ENCODE measurements at regions not wholly inside any gene's neighbourhood (a gene's known extent, or its start where the extent isn't known, plus 50 kb on each side); places are given as distances from the start of the nearest gene placed in this dataset.
"Not testable (repeated sequence)": the region's sequence is repeated elsewhere in the genome, so short reads cannot be mapped to it uniquely, and the experiment has no call there.

DNA sequence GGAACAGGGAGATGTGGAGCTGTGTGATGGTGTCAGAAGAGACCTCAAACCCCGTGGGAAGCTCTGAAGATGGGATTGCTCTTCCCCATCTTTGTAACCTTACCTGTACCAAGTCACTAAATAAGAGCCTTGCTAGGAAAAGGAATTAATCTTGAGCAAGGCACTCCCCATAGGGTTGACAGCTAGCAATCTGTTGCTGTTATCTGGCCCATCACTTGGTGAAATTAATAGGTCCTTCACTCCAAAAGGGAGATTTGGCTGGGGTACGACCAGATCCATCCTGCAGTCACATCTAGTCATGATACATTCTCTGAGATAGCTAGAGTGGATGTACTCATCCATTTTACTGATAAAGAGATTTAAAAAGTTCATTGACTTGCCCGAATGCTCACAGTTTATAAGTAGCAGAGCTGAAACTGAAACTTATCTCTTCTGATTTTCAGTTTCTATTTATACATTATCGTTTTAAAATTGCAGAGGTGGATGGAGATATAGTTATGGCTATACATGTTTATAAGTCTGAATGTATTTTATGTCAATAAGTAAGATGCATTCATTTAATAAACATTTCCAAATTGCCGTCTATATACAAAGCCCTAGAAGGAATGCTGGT, 299.1 kb upstream of the MCTP2 start:
- DNase-seq: no peak

DNA sequence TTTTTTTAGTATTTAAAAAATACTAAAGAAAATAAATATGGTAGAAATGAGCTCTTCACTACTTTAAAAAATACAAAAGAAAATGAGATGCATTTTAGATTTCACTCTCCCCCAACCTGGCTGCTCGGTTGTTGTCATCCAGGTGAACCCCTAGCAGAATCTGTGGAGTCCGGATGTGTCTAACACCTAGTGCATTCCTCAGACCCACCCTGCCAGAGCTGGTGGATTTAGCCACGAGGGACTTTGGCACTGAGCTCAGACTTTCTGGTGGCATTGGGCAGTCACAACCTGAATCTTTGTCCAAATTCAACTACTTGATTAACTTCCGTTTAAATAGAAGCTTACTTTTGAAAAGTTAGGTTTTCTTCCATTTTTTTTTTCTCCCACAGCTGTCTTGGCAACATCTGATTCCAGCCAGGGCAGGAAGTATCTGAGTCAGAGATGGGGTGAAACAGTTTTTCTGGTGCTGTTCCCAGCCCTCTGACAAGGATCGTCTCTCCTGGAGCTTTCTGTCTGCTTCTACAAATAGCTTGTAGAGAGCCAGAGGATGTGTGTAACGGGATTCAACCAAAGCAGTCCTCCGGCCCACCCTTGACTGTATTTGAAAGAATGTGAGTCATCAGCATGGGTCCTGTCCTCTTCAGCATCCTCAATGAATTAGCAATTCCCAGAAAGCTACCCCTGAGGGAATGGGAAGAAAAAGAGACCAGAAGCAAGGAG, 301.8 kb upstream of the MCTP2 start:
- DNase-seq: no peak

DNA sequence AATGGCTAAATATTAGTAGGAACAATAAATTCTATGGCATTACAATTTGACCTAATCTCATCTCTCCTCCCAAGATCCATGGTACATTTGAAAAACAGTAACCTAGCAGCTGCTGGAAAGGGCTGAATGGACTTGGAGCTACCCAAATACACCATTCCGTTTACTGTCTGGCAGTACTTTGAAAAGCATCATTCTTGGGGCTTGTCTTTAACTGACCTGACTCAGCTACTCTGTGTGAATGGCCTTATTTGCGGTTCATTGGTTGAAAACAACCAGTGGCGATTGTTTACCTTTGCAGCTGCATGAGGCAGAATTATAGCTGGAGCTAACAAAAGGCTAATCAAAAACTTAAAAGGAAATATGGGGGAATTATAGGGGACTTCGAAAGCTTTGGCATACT, 311.2 kb upstream of the MCTP2 start:
- DNase-seq: no peak

DNA sequence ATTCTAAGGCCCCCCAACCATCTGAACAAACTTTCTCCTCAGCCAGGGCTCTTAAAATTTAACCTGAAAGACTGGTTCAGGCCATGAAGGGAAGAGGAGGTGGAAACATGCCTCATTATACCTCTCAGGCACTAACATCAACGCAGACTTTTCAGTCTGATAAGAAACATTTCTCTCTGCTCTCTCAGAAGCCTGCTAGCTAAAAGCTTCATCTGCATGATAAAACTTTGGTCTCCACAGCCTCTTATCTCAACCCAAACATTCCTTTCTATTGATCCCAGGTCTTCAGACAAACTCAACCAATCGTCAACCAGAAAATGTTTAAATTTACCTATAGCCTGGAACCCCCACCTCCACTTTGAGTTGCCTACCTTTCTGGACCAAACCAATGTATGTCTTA, 312.6 kb upstream of the MCTP2 start:
- not testable (repeated sequence) for DNase-seq

DNA sequence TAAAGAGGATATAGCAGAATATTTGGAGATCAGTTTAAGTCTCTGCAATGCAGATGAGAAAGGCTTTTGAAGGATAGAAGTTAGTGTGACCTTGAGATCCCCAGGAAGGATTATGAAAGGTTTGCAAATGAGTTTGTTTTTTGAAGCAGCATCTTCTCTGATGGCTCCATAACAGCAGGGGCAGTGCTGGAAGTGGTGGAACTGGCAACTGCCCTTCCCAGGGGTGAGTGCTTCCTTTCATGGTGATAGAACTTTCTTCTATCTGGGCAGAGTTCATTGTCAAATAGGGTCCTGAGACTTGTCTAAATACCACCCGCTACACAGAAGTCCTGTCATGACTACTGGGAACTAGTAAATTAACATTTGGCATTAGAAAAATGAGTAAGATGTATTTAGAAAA, 314.2 kb upstream of the MCTP2 start:
- no peak for DNase-seq

DNA sequence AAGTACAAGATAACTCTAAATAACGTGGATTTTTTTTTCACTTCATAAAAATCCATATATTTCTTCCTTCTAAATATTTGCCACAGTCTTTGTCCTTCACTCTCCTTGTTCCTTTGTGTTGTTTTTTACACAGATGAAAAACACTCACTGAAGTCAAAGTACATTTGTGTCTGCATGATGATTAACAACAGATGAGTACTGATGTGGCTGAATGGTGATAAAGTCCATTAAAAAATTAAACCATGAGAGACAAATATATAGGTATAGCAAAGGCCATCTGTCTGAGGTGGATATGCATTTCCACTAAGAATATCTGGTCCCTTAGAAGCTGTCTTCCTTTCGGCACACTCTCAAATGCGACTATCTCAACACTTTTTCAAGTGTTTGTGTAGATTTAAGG, 317.5 kb upstream of the MCTP2 start:
- DNase-seq: no peak

DNA sequence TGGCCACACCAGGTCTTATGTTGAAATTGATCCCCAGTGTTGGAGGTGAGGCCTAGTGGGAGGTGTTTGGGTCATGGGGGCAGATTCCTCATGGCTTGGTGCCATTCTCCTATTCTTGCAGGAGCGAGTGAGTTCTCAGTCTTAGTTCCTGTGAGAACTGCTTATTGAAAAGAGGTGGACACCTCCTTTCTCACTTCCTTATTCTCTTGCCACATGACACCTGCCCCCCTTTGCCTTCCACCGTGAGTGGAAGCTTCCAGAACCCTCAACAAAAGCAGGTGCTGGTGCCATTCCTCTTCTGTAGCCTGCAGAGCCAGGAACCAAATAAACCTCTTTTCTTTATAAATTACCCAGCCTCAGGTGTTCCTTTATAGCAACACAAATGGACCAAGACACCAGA, 318.1 kb upstream of the MCTP2 start:
- no peak for DNase-seq

DNA sequence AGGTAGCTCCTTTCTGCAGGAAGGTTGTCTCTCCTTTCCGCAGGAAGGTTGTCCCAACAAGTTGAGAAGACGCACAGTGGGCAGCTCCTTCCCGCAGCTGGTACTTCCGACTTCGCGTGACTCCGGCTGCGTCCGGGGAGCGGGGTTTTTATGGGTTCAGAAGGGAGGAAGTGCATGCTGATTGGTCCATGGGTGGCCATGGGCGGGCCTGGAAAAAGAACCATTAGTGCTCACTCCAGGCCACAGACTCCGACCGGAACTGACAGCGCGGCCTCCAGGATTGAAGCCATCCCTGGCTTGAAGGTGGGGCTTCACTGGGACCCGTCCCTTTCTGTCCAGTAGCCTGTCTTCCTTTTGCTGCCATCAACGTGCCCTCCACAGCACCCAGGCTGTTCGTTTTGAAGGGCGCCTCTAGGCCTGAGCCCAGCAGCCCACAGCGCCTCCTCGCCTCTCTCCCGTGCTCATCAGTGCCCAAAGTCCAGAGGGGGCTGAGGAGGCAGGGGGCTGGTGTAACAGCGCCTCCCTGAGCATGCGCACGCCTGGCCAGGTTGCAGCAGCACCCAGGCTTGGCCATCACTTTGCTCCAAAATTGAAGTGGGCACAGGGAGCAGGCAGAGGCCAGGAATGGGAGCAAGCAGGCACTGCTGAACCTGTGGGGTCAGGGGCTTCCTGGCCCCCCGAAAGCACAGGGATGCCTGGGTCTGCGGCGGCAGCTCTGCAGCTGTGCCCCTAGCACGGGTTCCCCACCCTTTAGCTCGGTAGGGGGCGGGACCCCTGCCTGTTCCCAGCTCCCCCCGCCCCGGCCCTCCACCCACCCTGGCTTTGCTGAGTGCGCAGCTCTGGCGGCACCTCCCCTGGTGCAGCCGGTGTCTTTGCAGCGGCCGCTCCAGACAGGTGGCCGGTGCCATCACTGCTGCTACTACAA, 330.6 kb upstream of the MCTP2 start:
- DNase-seq: no peak

DNA sequence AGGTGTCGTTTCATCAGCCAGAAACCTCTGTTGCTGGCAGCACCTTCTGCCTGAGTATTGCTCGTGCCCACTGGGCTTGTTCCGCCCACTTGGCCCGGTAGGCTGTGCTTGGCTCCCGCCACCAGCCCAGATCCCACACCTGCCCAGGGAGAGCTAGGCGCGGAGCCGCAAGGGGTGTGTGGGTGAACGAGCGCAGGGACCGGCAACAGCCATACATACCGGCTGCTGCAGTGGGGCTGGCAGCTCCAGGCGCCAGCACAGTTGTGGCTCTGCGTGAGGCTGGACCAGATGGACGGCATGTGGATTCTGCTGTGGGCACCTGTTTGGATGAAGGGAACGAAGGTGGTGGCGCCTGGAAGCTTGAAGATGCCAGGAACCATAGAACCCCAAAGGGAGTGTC, 331.5 kb upstream of the MCTP2 start:
- DNase-seq: no peak

DNA sequence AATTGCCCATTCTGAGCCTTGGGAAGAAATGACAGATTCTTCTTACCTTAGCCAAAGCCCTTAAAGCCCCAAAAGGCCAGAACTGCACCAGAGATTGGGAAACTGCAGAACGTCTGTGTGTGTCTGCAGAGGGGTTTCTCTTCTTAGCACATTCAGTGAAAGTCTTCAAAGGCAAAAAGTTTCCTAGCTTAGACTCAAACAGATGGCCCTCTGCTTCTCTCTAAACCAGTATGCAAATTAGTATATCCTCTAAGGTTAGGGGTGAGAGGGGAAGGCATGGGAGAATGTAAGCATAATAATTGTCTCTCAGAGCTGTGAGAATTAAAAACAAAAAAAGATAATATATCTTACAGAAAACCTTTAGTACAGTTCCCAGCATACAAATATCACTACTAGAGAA, 334.0 kb upstream of the MCTP2 start:
- DNase-seq: no peak

DNA sequence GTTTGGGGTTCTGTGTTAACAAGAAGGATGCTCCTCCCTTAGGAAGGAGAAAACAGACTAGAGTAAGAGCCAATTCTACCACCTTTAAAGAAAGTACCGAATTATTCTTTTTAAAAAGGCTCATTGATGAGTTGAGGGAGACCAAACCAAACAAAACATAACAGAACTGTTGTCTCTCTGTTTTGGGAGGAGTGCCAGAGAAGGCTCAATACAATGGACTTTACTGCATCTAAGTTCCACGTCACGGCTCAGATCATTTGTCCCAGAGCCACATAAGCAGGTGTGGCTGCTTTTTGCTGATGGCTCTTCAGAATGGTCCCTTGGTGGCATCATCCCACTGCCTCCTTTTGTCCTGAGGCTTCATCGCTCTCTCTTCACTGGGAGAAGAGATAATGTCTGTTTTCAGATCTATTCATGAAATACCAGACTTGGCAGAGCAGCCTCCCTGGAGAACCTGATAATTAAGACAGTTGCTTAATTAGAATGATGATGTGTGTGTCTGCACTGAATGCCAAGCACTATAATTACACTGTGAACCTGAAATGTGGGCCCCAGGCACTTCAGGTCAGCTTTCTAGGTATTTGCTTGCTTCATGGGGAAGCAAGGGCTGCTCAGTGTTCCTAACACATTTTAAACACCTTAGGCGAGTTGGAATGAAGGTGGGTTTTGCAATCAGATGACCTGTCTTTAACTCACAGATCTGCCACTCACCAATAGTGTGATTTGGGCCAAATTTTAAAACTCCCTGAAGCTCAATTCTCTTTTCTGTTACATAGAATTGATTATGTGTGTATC, 335.2 kb upstream of the MCTP2 start:
- no peak for DNase-seq

DNA sequence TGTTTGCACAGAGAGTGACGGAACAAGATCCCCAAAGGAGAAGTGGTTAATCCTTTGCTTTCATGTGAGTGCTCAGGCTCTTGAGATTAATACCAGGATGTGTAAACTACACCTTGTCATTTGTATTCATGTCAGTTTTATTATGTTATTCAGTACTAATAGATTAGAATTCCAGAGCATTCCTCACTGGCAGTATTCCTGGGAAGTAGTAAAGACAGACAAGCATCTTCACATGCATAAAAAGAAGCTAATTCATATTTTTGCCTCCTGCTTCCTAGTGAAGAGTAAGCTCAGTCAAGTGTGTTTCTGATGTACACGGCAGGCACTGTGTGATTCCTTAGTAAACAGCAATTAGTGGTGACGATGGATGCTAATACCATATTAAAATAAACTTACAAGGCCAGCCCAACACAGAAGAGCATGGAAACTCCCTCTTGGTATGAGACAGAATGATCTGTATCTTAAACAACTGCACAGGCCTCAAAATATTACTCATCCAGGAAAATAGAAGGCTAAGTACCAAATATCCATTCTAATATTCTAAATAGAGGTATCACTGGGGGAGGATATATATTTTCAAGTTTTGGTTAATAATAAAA, 336.8 kb upstream of the MCTP2 start:
- no peak for DNase-seq

DNA sequence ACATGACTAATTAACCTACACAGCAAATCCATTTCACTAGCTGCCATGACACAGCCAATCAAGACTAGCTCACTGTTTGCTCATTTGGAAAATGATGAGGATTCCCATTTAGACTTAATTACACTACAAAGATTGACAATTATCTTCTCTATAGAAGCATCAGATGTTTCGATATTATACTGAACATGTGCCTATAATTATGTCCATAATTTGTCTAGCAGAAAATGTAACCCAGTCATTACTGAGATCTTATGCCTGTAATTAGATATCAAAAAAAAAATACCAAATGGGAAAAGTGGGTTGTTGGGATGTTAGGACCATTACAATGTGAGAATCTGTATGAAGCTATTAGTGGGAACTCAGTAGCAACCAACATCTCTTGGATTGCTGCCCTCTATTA, 344.2 kb upstream of the MCTP2 start:
- no peak for DNase-seq

DNA sequence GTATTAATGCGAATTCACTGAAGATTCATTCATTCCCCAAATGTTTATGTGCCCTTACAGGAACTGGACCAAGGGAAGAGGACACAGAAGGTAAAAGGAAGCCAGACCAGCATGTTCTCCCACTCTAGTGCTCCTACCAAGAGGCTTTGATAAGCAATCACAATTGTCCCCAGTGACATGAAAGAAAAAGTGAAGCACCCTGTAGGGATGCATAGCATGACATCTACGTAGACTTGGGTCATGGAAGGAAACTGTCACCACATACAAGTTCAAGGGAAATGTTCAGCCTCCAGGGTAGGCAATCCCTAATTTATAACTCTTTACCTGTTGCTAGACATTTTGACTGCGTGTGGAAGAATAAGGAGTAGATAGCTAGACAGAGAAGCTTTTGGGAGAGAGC, 348.6 kb upstream of the MCTP2 start:
- no peak for DNase-seq

DNA sequence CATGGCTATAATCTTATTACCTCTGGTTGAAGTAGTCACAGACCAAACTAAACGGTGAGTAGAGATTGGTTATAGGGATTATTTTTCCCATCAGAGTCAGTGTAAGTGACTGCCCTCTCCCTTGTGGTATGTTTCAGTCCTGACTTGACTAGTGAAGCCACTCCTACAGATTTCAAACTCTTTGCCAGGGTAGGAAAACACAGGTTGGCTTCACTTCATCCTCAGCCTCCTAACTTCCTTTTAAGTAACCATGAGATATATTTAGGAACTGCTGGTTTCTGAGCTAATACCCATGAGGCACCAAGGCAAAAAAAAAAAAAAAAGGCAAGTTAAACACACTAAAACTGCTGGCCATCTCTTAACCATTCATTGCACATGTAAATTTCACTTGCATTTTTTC, 349.2 kb upstream of the MCTP2 start:
- no peak for DNase-seq

DNA sequence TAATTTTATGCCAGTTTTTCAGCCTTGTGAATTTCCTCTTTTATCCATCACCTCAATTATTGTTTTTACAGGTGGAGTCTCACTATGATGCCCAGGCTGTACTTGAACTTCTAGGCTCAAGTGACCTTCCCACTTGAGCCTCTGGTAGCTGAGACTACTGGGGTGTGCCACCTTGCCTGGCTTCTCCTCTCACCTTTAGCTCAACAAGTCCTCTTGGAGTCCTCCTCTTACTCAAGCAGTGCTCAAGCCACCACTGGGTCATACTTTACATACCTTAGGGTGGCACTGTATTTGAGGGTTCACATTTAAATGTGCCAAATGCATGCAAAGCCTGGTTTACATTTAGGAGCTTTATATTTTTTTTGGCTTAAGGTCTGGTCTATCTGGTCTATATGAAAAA, 350.1 kb upstream of the MCTP2 start:
- DNase-seq: no peak

DNA sequence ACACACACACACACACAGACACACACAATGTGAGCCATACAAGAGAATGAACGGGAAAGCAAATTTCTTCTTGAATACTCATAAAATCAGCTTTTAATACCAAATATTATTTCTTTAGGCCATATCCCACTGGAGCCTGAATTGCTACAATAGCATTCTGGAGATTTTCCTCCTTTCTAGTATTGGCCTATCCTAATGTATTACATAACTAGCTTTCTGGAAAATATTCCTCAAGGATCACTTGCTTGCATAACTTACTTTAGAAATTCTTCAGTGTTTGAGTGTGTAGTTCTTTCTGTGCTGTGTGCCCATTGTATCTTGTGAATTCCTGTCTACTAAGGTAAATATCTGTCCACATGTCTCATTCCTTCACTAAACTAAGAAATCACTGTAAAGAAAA, 351.0 kb upstream of the MCTP2 start:
- DNase-seq: no peak

DNA sequence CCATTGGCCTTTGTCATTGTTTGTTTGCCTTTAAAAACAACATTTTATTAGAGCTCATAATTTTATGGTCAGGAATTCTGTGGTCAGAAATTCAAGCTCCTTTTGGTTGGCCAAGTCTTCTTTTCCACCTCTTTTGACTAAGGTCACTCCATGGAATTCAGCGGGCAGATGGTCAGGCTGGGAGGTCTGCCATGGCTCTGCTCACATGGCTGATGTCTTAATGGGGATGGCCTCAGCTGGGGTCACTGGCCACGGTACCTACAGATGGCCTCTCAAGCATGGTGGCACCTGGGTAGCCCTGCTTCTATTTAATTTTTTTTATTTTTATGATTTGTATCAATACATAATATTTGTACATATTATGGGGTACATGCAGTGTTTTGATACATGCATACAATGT, 360.8 kb upstream of the MCTP2 start:
- no peak for DNase-seq

DNA sequence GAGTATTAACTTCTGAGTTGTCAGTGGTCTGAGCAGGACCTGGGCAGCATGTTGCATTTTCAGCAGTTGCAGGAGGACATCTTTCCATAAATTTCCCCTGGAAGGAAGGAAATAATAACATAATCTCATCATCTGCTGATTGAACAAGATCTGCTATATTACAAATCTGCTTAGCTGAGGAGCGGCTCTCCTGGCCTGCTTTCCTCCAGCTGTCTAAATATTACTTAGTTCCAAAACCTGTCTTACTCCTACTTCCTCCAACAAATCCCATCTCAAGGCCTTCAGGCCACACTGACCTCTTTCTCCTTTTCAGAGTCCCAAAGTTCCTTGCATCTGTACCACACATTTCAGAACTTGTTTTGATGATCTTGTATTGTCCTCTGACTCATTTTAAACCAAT, 364.4 kb upstream of the MCTP2 start:
- DNase-seq: no peak

DNA sequence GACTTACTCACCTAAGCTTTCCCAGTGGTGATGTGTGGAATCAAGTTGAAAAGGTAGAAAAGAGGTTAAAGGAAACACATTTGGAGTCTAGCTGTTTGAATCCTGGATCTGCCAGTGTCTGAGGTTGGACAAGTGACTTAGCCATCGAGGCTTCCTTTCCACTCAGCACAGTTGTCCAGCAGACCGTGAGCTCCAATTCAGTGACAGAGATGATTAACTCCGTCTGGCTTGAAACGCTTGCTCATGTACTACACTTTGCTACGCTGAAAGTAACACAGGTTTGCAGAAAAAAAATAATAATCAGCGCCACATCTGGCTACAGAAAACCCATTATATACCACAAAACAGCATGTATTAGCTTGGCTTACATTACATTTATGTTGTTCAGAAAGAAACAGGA, 364.9 kb upstream of the MCTP2 start:
- no peak for DNase-seq

DNA sequence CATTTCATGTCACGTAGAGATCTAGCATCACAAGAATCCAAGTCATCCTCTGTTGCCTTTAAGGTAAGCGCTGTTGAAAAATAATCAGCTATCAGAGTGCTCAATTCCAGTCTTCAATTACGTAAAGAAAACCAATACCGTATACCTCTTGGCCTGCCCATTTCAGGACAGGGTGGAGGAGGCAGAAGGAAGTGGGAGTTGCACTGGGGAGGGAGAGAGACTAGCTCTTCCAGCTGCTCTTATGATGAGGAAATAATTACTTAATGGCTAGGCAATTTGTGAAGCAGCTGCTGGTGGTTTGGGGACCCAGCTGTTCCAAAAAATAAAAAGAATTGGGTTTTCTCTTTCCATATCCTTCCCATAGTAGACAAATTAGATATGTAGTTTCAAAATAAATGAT, 365.8 kb upstream of the MCTP2 start:
- DNase-seq: no peak

DNA sequence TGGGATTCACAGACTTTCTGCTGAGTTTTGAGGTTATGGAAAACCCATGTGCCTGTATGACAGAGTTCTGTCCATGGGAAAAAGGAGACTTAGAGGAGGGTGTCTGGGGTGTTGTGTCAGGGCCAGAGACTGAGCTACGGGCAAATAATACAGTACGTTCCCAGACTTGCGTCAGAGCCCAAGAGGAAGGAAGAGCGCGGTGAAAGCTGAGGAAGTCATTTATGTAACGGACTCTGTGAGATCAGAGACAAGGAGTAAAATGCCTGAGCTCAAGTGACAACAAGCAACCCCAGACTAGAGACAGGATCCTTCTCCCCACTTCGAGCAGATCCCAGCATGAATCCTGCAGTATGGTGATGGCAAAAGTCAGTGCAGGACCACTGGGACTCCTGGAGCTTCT, 368.6 kb upstream of the MCTP2 start:
- no peak for DNase-seq

Measured in CD4-positive, alpha-beta T cell treated with Interleukin-17A for 1 hour (primary cell).